B cell (primary cell): ENCODE measurements at regions not wholly inside any gene's neighbourhood (a gene's known extent, or its start where the extent isn't known, plus 50 kb on each side); places are given as distances from the start of the nearest gene placed in this dataset.

Experiments used
- ATAC-seq: fragments of 200-7000 bp; cut with Tn5 transposase; one replicate; pipeline ENCODE4 v1.10.0; 2021; ENCODE audit warnings: low read depth, mild to moderate bottlenecking, moderate number of reproducible peaks, moderate library complexity
- CTCF ChIA-PET: fragments of 350-600 bp; sonication (Branson Sonifier 250); formaldehyde crosslinking; loops from one replicate; lab custom pipeline; 2021; ENCODE audit warnings: antibody characterized with exemption, inconsistent platforms; lab: Charles Lee
- POLR2A ChIA-PET: fragments of 350-600 bp; sonication (Branson Sonifier 250); formaldehyde crosslinking; loops from one replicate; lab custom pipeline; 2021; ENCODE audit warnings: antibody characterized with exemption; lab: Charles Lee
- DNase-seq: peaks from one replicate; pipeline ENCODE4 v3.0.0; 2013
- H2AFZ ChIP-seq: 2 replicates; pipeline ENCODE4 v1.6.1; 2012; ENCODE audit warnings: mild to moderate bottlenecking, low read depth, low read length; ENCODE audit not compliant: insufficient read depth, poor library complexity, severe bottlenecking
- H3K27ac ChIP-seq, 2 donors: 1 replicate in 1 of 2; 2 replicates in 1 of 2; pipeline ENCODE4 v1.5.1; 2012 to 2013; ENCODE audit warnings: low read length in 2 of 2, mild to moderate bottlenecking in 2 of 2, moderate library complexity in 1 of 2
- H3K27me3 ChIP-seq, 4 experiments: fragments of 200-600 bp in 1 of 4; sonication (generic) in 1 of 4; replicated peaks in 1 of 4; 1 replicate in 2 of 4; 2 replicates in 2 of 4; pipeline versions ENCODE4 v1.6.1 to v1.7.0; 2013 to 2016; ENCODE audit warnings: low read length in 3 of 4, mild to moderate bottlenecking in 2 of 4, mixed read lengths in 1 of 4, moderate library complexity in 1 of 4; ENCODE audit not compliant: insufficient read depth in 4 of 4, control insufficient read depth in 3 of 4; ENCODE audit errors: control extremely low read depth in 1 of 4
- H3K36me3 ChIP-seq, 2 experiments: replicated peaks in 1 of 2; 1 replicate in 1 of 2; 2 replicates in 1 of 2; pipeline versions ENCODE4 v1.6.1 to v1.7.1; 2013; ENCODE audit warnings: low read length in 1 of 2; ENCODE audit not compliant: insufficient read depth in 2 of 2, control insufficient read depth in 1 of 2; ENCODE audit errors: control extremely low read depth in 1 of 2, extremely low read depth in 1 of 2
- H3K4me1 ChIP-seq, 2 donors: fragments of 200-600 bp in 1 of 2; sonication (generic) in 1 of 2; 1 replicate in 1 of 2; 2 replicates in 1 of 2; pipeline versions ENCODE4 v1.5.1 to v1.6.1; 2013 to 2017; ENCODE audit warnings: low read length in 2 of 2; ENCODE audit not compliant: control insufficient read depth in 2 of 2, insufficient read depth in 2 of 2
- H3K4me2 ChIP-seq: replicated peaks from 2 replicates; pipeline ENCODE3; 2012; ENCODE audit warnings: mild to moderate bottlenecking, low read depth, low read length; ENCODE audit not compliant: poor library complexity, severe bottlenecking
- H3K4me3 ChIP-seq, 5 experiments: fragments of 200-600 bp in 1 of 5; sonication (generic) in 1 of 5; 1 replicate in 3 of 5; 2 replicates in 2 of 5; pipeline versions ENCODE4 v1.5.1 to v1.7.0; 2011 to 2016; ENCODE audit warnings: low read length in 4 of 5, mild to moderate bottlenecking in 4 of 5, low read depth in 2 of 5, control low read depth in 1 of 5, moderate library complexity in 1 of 5; ENCODE audit not compliant: insufficient read depth in 1 of 5; ENCODE audit errors: control extremely low read depth in 1 of 5, extremely low read depth in 1 of 5
- H3K79me2 ChIP-seq: fragments of 200-600 bp; sonication (generic); one replicate; pipeline ENCODE4 v1.6.0; 2016; ENCODE audit warnings: low read length; ENCODE audit not compliant: control insufficient read depth, insufficient read depth
- H3K9ac ChIP-seq: fragments of 200-600 bp; sonication (generic); 2 replicates; pipeline ENCODE4 v1.6.1; 2017; ENCODE audit warnings: mild to moderate bottlenecking, low read length, moderate library complexity
- H3K9me3 ChIP-seq, 3 donors: one replicate each; pipeline versions ENCODE4 v1.6.1 to v1.7.1; 2013; ENCODE audit warnings: low read length in 2 of 3; ENCODE audit not compliant: control insufficient read depth in 2 of 3, insufficient read depth in 1 of 3; ENCODE audit errors: control extremely low read depth in 1 of 3
- H4K20me1 ChIP-seq: 2 replicates; pipeline ENCODE4 v1.6.0; 2012; ENCODE audit warnings: mild to moderate bottlenecking, low read length; ENCODE audit not compliant: insufficient read depth, control insufficient read depth, poor library complexity, severe bottlenecking
- H3K27ac Mint-ChIP-seq: one replicate; pipeline ENCODE4 v1.8.0; 2021; ENCODE audit warnings: mixed read lengths
- H3K27me3 Mint-ChIP-seq: one replicate; pipeline ENCODE4 v1.8.0; 2021; ENCODE audit warnings: mixed read lengths
- H3K4me1 Mint-ChIP-seq: one replicate; pipeline ENCODE4 v1.8.0; 2021; ENCODE audit warnings: mixed read lengths
- H3K4me3 Mint-ChIP-seq: one replicate; pipeline ENCODE4 v1.8.0; 2021; ENCODE audit warnings: mixed read lengths
- H3K9me3 Mint-ChIP-seq: one replicate; pipeline ENCODE4 v1.8.0; 2022; ENCODE audit warnings: mixed read lengths; ENCODE audit not compliant: insufficient read depth
- EZH2 ChIP-seq: IDR thresholded peaks from 2 replicates; pipeline ENCODE4 v1.6.1; 2012; ENCODE audit warnings: borderline replicate concordance, low read depth, mild to moderate bottlenecking, moderate library complexity, low read length; ENCODE audit not compliant: insufficient read depth, poor library complexity, severe bottlenecking
- WGBS: methylation state at CpG from one replicate; pipeline ENCODE4 v1.1.5; 2013; ENCODE audit warnings: missing lambda C conversion rate; ENCODE audit not compliant: insufficient coverage; 5-methylcytosine and 5-hydroxymethylcytosine counted together
- intact Hi-C: fragments of 100-400 bp; cut with micrococcal nuclease; formaldehyde crosslinking; loops from one replicate; pipeline ENCODE4 v1.10.0; 2022
- TF ChIP-seq, protein P1 (sequence below): fragments of 200-600 bp; IDR thresholded peaks from one replicate; pipeline ENCODE4 v1.8.0; 2022; ENCODE audit warnings: antibody characterized with exemption, mild to moderate bottlenecking

- Histone ChIP-seq H3K79me2 (no peaks in the 10 kb centered on the region), H3K4me2 (no peak overlapping the region), H3K4me3 (no peak overlapping the region), H3K27ac (no peak overlapping the region), H3K27me3 (no peaks in the 10 kb centered on the region), H3K9ac (no peak overlapping the region), H4K20me1 (no peaks in the 10 kb centered on the region), H3K9me3 (peaks cover 0 to 4% (median 0%) of the 10 kb centered on the region in 3 donors), H3K4me1 (no peaks in the 10 kb centered on the region), H2AFZ (no peak overlapping the region), H3K36me3 (no peaks in the 10 kb centered on the region)
- TF ChIP-seq EZH2, result no peak
- TF ChIP-seq, protein P1, sequence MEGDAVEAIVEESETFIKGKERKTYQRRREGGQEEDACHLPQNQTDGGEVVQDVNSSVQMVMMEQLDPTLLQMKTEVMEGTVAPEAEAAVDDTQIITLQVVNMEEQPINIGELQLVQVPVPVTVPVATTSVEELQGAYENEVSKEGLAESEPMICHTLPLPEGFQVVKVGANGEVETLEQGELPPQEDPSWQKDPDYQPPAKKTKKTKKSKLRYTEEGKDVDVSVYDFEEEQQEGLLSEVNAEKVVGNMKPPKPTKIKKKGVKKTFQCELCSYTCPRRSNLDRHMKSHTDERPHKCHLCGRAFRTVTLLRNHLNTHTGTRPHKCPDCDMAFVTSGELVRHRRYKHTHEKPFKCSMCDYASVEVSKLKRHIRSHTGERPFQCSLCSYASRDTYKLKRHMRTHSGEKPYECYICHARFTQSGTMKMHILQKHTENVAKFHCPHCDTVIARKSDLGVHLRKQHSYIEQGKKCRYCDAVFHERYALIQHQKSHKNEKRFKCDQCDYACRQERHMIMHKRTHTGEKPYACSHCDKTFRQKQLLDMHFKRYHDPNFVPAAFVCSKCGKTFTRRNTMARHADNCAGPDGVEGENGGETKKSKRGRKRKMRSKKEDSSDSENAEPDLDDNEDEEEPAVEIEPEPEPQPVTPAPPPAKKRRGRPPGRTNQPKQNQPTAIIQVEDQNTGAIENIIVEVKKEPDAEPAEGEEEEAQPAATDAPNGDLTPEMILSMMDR, result no peak
- Mint-ChIP-seq H3K27me3 (no peaks in the 10 kb centered on the region), H3K9me3 (peaks cover 11% of the 10 kb centered on the region), H3K4me3 (no peak overlapping the region), H3K27ac (no peak overlapping the region), H3K4me1 (no peaks in the 10 kb centered on the region)
- ChIA-PET POLR2A (no interaction called here), CTCF (no interaction called here)
- ATAC-seq, result no peak
- intact Hi-C loops, result no loop called here
- WGBS, result no CpG with 5 or more reads among the region's 2 CpGs
- DNase-seq, result no peak
Observed at GRCh38 chr17:53721101-53721500, 101.6 kb upstream of the KIF2B start.

DNA sequence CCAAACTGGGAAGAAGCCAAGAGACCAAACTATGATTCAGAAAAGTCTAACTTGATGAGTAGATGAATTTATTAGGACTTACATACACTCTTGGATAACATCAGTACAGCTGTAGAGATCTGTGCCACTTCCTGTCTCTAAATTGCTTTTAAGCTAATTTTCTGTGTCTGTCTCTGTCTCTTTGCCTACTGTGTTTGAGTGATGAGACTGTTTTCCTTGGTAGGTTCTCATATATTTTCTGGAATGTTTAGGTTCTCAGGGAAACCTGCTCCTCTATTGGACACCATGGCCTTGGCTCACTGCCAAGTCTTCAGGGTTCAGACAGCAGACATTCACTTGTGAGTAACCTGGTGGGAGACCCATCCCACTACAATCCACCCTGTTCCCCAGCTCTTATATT is 103.5 kb upstream of the KIF2B start:
- no peaks in the 10 kb centered on the region for H3K27me3 Mint-ChIP-seq
- POLR2A ChIA-PET, result no interaction called here
- no peak for TF ChIP-seq EZH2
- TF ChIP-seq, protein P1, result no peak
- Histone ChIP-seq H3K4me3 (no peak overlapping the region), H3K79me2 (no peaks in the 10 kb centered on the region), H3K27me3 (no peaks in the 10 kb centered on the region), H3K36me3 (no peaks in the 10 kb centered on the region), H2AFZ (no peak overlapping the region), H4K20me1 (no peaks in the 10 kb centered on the region), H3K4me2 (no peak overlapping the region), H3K4me1 (no peaks in the 10 kb centered on the region), H3K9me3 (no peaks in the 10 kb centered on the region), H3K9ac (no peak overlapping the region), H3K27ac (no peak overlapping the region)
- H3K4me1 Mint-ChIP-seq, result no peaks in the 10 kb centered on the region
- DNase-seq (no peak), ATAC-seq (no peak)
- peaks cover 8% of the 10 kb centered on the region for H3K9me3 Mint-ChIP-seq
- H3K4me3 Mint-ChIP-seq, result no peak overlapping the region
- CTCF ChIA-PET, result no interaction called here
- intact Hi-C loops, result no loop called here
- no peak overlapping the region for H3K27ac Mint-ChIP-seq
